A549 (cell line): ENCODE measurements at regions not wholly inside any gene's neighbourhood (a gene's known extent, or its start where the extent isn't known, plus 50 kb on each side); places are given as distances from the start of the nearest gene placed in this dataset.

Experiments used
- ATAC-seq, 2 experiments: fragments of 200-7000 bp in 1 of 2; fragments of >200 bp in 1 of 2; cut with Nextera tagmentation in 1 of 2; cut with Tn5 transposase in 1 of 2; 3 replicates each; pipeline versions ENCODE4 v1.8.0 to v1.9.1; 2018 to 2020; ENCODE audit warnings: mild to moderate bottlenecking in 1 of 2, moderate library complexity in 1 of 2
- CTCF ChIA-PET: fragments of 300-600 bp; sonication (Branson Sonifier 250); formaldehyde crosslinking; extraction: SDS; loops from one replicate; lab custom pipeline; 2021; ENCODE audit warnings: antibody characterized with exemption, inconsistent platforms; lab: Yijun Ruan, JAX
- POLR2A ChIA-PET: fragments of 350-600 bp; formaldehyde crosslinking; extraction: SDS; loops from one replicate; lab custom pipeline; 2021; ENCODE audit warnings: antibody characterized with exemption, inconsistent platforms; lab: Yijun Ruan, JAX
- DNase-seq, 2 experiments: peaks; one replicate each; pipeline versions ENCODE4 v3.0.0 to v3.0.0-alpha.2; 2011 to 2016; ENCODE audit warnings: low read depth in 1 of 2, low spot score in 1 of 2
- FAIRE-seq: peaks from 2 replicates; lab custom pipeline; 2011; peaks lifted over from hg19 to GRCh38; lab: Jason Lieb, UNC
- H3K27ac ChIP-seq, 2 experiments: fragments of >200 bp; sonication (Bioruptor Twin); formaldehyde crosslinking; 3 replicates each; pipeline ENCODE4 v1.5.1; 2016 to 2017
- H3K4me1 ChIP-seq: fragments of >200 bp; sonication (Bioruptor Twin); formaldehyde crosslinking; 3 replicates; pipeline ENCODE4 v1.6.1; 2016
- H3K4me2 ChIP-seq: fragments of >200 bp; sonication (Bioruptor Twin); formaldehyde crosslinking; 3 replicates; pipeline ENCODE4 v1.6.1; 2016
- H3K4me3 ChIP-seq: fragments of >200 bp; sonication (Bioruptor Twin); formaldehyde crosslinking; 3 replicates; pipeline ENCODE4 v1.5.1; 2016
- H3K9me3 ChIP-seq: fragments of >200 bp; sonication (Bioruptor Twin); formaldehyde crosslinking; 3 replicates; pipeline ENCODE4 v1.6.1; 2016
- BCL3 ChIP-seq: fragments of >200 bp; sonication (Bioruptor Twin); formaldehyde crosslinking; IDR thresholded peaks from 3 replicates; pipeline ENCODE4 v1.6.1; 2016
- CBX2 ChIP-seq: fragments of 200-600 bp; sonication (generic); IDR thresholded peaks from 2 replicates; pipeline ENCODE4 v1.6.1; 2016; ENCODE audit warnings: low read depth, mild to moderate bottlenecking, borderline replicate concordance
- CEBPB ChIP-seq, 2 experiments: fragments of >200 bp in 1 of 2; sonication (Bioruptor Twin) in 1 of 2; formaldehyde crosslinking in 1 of 2; IDR thresholded peaks; 2 replicates each; pipeline ENCODE4 v1.6.1; 2012 to 2016
- CHD2 ChIP-seq: fragments of 150-350 bp; IDR thresholded peaks from 2 replicates; pipeline ENCODE4 v1.6.1; 2014; ENCODE audit warnings: low read length; ENCODE audit not compliant: partially characterized antibody
- CHD4 ChIP-seq: fragments of 200-600 bp; sonication (generic); IDR thresholded peaks from 2 replicates; pipeline ENCODE4 v1.6.1; 2016; ENCODE audit warnings: antibody characterized with exemption, mild to moderate bottlenecking, borderline replicate concordance
- FOSB ChIP-seq: fragments of 250-450 bp; sonication (Bioruptor Pico); IDR thresholded peaks from 2 replicates; pipeline ENCODE4 v1.5.0; 2020; ENCODE audit warnings: mild to moderate bottlenecking, moderate library complexity
- FOXS1 ChIP-seq: fragments of 250-450 bp; sonication (Bioruptor Pico); IDR thresholded peaks from 2 replicates; pipeline ENCODE4 v1.5.0; 2020; ENCODE audit warnings: mild to moderate bottlenecking, moderate library complexity
- GATA3 ChIP-seq: IDR thresholded peaks from 2 replicates; pipeline ENCODE4 v1.6.1; 2012; ENCODE audit warnings: borderline replicate concordance
- HOXB13 ChIP-seq: fragments of 250-450 bp; sonication (Bioruptor Pico); IDR thresholded peaks from 2 replicates; pipeline ENCODE4 v1.5.0; 2020; ENCODE audit warnings: low read depth, mild to moderate bottlenecking, moderate library complexity
- JUN ChIP-seq, 2 experiments: fragments of >200 bp; sonication (Bioruptor Twin); formaldehyde crosslinking; IDR thresholded peaks; 2 replicates in 1 of 2; 3 replicates in 1 of 2; pipeline ENCODE4 v1.6.1; 2016 to 2017
- KDM1A ChIP-seq: fragments of 200-600 bp; sonication (generic); IDR thresholded peaks from 2 replicates; pipeline ENCODE4 v1.6.1; 2016; ENCODE audit warnings: low read depth, mild to moderate bottlenecking
- KDM5A ChIP-seq: fragments of 200-600 bp; sonication (generic); IDR thresholded peaks from 2 replicates; pipeline ENCODE4 v1.6.1; 2016; ENCODE audit warnings: antibody characterized with exemption, mild to moderate bottlenecking
- MAZ ChIP-seq: fragments of 150-350 bp; IDR thresholded peaks from 2 replicates; pipeline ENCODE4 v1.6.1; 2014; ENCODE audit warnings: antibody characterized with exemption, low read depth, low read length, borderline replicate concordance
- NFE2L2 ChIP-seq: fragments of 150-350 bp; conservative IDR thresholded peaks from 2 replicates; pipeline ENCODE4 v1.6.1; 2014; ENCODE audit warnings: low read length
- NR3C1 ChIP-seq: fragments of >200 bp; sonication (Bioruptor Twin); formaldehyde crosslinking; IDR thresholded peaks from 3 replicates; pipeline ENCODE4 v1.6.1; 2017
- PBX3 ChIP-seq: IDR thresholded peaks from 2 replicates; pipeline ENCODE4 v1.6.1; 2012
- POLR2A ChIP-seq: IDR thresholded peaks from 2 replicates; pipeline ENCODE4 v1.6.1; 2012; ENCODE audit warnings: mild to moderate bottlenecking, low read length
- POLR2AphosphoS2 ChIP-seq: conservative IDR thresholded peaks from 2 replicates; pipeline ENCODE4 v1.6.1; 2012; ENCODE audit warnings: low read length, improper control_type of control experiment, inconsistent platforms
- RFX5 ChIP-seq: fragments of 450-650 bp; IDR thresholded peaks from 2 replicates; pipeline ENCODE4 v1.7.1; 2014; ENCODE audit warnings: antibody characterized with exemption, mild to moderate bottlenecking, moderate library complexity
- SMC3 ChIP-seq: fragments of >200 bp; sonication (Bioruptor Twin); formaldehyde crosslinking; IDR thresholded peaks from 3 replicates; pipeline ENCODE4 v1.6.1; 2018; ENCODE audit warnings: inconsistent platforms
- SREBF2 ChIP-seq: fragments of 450-650 bp; IDR thresholded peaks from 2 replicates; pipeline ENCODE4 v1.6.1; 2014; ENCODE audit warnings: mild to moderate bottlenecking, moderate library complexity
- TFCP2L1 ChIP-seq: fragments of 250-450 bp; sonication (Bioruptor Pico); IDR thresholded peaks from 2 replicates; pipeline ENCODE4 v1.5.0; 2021; ENCODE audit warnings: mild to moderate bottlenecking
- ZSCAN20 ChIP-seq: fragments of 250-450 bp; sonication (Bioruptor Pico); IDR thresholded peaks from 2 replicates; pipeline ENCODE4 v1.8.0; 2022; ENCODE audit warnings: mild to moderate bottlenecking, moderate library complexity
- WGBS: methylation state at CpG from one replicate; pipeline ENCODE4 v1.1.6; 2017; ENCODE audit errors: missing lambda C conversion rate; 5-methylcytosine and 5-hydroxymethylcytosine counted together
- TF ChIP-seq, protein P1 (sequence below): fragments of >200 bp; sonication (Bioruptor Twin); formaldehyde crosslinking; IDR thresholded peaks from 3 replicates; pipeline ENCODE4 v1.5.1; 2016

DNA sequence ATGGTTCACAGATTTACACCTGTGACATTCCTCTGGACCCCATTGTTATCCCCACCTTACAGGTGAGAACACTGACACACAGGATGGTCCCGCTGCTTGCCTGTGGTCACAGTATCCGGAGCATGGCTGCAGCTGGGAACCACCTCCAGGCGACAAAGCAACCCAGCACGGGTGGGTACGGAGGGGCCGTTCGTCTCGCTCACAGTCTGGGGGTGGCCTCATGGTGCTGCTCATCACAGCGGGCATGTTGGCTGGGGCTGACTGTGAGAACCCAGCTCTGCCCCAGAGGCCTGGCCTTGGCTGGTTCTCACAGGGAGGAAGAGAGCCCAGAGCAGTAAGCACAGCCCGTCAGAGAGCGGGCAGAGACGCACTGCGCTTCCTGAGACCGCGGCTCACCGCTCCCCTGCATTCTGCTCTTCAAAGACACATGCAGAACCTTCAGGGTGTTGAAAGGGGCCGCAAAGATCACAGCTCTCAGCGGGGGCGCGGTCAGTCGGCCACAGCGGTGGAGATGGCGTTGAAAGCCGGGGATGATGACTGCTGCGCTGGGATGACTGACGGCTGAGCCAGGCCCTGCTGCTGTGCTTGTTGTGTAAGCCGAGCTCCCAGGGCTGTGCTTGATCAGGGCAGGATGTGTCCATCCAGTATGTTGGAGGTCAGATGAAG is 423.0 kb downstream of the BRD1 start:
- no peaks in the 10 kb centered on the region for H3K9me3 ChIP-seq
- no peak for DNase-seq
- H3K4me2 ChIP-seq: no peak overlapping the region
- H3K27ac ChIP-seq: no peak overlapping the region
- no peak for ATAC-seq
- H3K4me3 ChIP-seq: no peak overlapping the region
- ChIA-PET POLR2A (no interaction called here), CTCF (no interaction called here)
- 55% methylated on average over 8 of the region's 27 CpGs for WGBS
- no peaks in the 10 kb centered on the region for H3K4me1 ChIP-seq
- TF ChIP-seq RFX5 (no peak), POLR2AphosphoS2 (no peak), CHD4 (no peak), FOSB (no peak), GATA3 (no peak), FOXS1 (CRISPR knock-in tag) (no peak), NR3C1 (no peak), HOXB13 (no peak), KDM1A (no peak), BCL3 (no peak), PBX3 (no peak), CHD2 (no peak), SREBF2 (no peak), TFCP2L1 (CRISPR knock-in tag) (no peak), CEBPB (IDR thresholded peaks at IDR 0.05) (no peak), KDM5A (no peak), SMC3 (no peak), JUN (IDR thresholded peaks at IDR 0.05) (no peak), NFE2L2 (no peak)
- TF ChIP-seq, protein P1, sequence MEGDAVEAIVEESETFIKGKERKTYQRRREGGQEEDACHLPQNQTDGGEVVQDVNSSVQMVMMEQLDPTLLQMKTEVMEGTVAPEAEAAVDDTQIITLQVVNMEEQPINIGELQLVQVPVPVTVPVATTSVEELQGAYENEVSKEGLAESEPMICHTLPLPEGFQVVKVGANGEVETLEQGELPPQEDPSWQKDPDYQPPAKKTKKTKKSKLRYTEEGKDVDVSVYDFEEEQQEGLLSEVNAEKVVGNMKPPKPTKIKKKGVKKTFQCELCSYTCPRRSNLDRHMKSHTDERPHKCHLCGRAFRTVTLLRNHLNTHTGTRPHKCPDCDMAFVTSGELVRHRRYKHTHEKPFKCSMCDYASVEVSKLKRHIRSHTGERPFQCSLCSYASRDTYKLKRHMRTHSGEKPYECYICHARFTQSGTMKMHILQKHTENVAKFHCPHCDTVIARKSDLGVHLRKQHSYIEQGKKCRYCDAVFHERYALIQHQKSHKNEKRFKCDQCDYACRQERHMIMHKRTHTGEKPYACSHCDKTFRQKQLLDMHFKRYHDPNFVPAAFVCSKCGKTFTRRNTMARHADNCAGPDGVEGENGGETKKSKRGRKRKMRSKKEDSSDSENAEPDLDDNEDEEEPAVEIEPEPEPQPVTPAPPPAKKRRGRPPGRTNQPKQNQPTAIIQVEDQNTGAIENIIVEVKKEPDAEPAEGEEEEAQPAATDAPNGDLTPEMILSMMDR: no peak
- FAIRE-seq: no peak

GRCh38 chr22:49404020-49404419 is 423.7 kb downstream of the BRD1 start:
- FAIRE-seq: no peak
- POLR2A ChIA-PET: no interaction called here
- Histone ChIP-seq H3K4me3 (no peak overlapping the region), H3K9me3 (no peaks in the 10 kb centered on the region)
- CTCF ChIA-PET: no interaction called here
- no peak for ATAC-seq
- no peak for DNase-seq
- TF ChIP-seq MAZ (no peak), ZSCAN20 (CRISPR knock-in tag) (no peak), CBX2 (no peak), JUN (IDR thresholded peaks at IDR 0.05) (no peak), PBX3 (no peak), POLR2A (no peak)
- TF ChIP-seq, all 56 proteins: peak for 0
- no peak overlapping the region for H3K4me2 ChIP-seq
- no peaks in the 10 kb centered on the region for H3K4me1 ChIP-seq
- 47% methylated on average over 10 of the region's 10 CpGs for WGBS
- H3K27ac ChIP-seq: no peak overlapping the region
